ENCODE measurements at regions not wholly inside any gene's neighbourhood (a gene's known extent, or its start where the extent isn't known, plus 50 kb on each side); places are given as distances from the start of the nearest gene placed in this dataset.
A peak's percentile ranks its signal among the peaks of the same experiment; 100 is the strongest.

- no peak for DNase-seq (ENCODE audit: low read depth)
Observed at GRCh38 chrX:38887222-38887621, 86.0 kb downstream of the MID1IP1 start.

DNA sequence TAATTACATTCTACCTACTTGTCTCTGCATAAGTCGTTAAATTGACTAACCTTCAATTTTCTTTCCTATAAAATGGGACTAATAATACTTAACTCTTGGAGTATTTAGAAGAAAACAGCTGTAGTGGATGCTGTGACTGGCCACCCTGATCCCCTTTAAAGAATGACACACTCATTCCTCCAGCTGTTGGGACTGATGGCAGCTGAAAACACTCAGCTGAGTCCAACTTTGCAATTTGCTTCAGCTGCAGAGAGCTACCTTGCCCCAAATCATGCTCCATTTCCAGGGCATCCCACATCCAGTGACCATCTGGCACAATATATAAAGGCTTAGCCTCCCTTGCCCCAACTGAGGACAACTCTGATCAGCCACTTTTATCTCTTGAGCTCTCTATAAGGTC lies 89.1 kb downstream of the MID1IP1 start:
- DNase-seq (ENCODE audit: low read depth): no peak

GRCh38 chrX:38890963-38891362 lies 89.7 kb downstream of the MID1IP1 start:
- DNase-seq (ENCODE audit: low read depth): no peak

DNA sequence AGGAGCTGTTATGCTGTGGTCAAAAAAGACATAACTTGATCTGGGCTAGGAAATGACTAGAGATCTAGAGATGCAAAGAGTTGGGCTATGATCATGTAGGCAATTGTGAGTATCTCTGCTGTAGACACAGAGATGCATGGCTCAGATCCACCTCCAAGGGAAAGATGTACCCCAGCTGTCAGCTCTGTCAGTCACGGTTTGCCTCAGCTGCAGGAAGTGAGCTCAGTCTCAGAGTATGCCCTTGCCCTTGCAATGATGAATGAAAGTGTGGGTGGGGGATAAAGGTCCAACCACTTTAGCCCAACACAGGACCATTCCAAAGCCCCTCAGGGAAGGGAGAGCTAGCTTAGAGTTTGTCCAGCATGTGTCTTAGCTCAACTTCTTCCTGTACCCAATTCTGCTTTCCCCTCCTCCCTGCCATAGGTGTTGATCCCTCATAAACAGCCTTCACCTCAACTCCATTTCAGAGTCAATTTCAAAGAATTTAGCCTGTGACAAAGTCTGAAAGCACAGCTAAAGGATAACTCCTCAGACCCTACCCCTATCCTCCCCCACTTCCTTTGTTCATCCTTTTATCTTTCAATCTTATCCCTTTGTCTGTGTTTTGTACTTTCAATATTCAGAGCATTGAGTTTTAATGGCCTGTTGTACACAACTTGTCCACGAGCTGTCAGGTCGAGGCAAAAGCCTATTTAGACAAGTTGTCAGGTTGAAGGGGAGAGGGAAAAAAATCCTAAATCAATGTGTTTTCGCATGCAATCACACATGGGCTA lies 90.6 kb downstream of the MID1IP1 start:
- peak; percentile 45 for DNase-seq (ENCODE audit: low read depth)

GRCh38 chrX:38893441-38893840 lies 92.2 kb downstream of the MID1IP1 start:
- no peak for DNase-seq (ENCODE audit: low read depth)

GRCh38 chrX:38895775-38896174 lies 94.5 kb downstream of the MID1IP1 start:
- DNase-seq (ENCODE audit: low read depth): no peak

DNA sequence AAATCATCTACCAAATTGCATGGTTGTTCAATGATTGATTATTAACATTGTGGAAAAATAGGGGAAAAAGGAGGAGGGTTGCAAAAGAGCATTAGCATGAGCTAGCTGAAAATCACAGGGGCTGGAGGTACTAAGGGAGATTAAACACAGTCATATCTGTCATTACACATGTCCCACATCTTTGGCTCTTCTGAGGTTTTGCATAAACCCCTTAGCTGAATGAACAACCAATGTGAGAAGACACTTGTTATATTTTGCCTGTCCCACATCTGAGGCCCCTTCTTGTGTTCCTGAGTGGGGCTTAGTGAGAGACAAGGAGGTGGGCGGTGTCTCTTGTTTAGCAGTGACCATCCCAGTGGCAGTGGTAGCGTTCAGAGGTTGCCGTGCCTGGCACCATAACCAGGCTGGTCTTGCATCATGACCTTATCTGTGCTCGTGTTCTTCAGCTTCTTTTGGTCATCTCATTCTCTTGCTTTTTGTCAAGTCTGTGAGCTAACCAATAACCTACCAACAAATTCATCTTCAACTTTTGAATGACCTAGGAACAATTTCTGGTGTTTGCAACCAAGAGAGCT lies 95.6 kb downstream of the MID1IP1 start:
- DNase-seq (ENCODE audit: low read depth): no peak

- DNase-seq (ENCODE audit: low read depth): no peak
Observed at GRCh38 chrX:38898261-38898660, 97.0 kb downstream of the MID1IP1 start.

DNA sequence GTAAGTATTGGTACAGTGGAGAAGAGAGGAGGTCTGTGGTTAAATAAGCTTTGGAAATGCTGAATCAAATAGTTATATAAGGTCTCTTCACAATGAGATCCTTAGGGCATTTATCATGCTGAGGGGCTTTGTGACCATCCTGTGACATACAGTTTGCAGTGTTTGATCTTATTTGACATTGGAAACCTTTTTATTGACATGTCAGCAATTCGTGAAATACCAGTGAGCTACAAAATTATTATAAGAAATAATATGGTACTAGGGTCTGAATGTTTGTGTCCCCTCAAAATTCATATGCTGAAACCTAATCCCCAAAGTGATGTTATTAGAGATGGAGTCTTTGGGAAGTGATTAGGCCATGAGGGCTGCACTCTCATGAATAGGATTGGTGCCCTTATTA lies 98.4 kb downstream of the MID1IP1 start:
- DNase-seq (ENCODE audit: low read depth): no peak

DNA sequence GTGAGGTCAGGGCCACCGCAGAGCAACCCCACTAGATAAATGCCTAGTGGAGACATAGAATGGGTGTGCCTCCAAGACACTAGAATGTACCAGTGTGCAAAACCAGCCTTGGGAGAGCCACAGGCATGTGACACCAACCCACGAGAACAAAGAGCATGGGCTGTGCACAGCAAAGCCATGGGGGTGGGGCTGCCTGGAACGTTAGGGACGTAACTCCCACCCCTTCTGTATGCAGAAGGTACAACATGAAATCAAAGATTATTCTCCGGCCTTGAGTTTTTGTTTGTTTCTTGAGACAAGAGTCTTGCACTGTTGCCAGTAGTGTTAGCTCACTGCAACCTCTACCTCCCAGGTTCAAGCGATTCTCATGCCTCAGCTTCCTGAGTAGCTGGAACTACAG lies 99.5 kb downstream of the MID1IP1 start:
- DNase-seq (ENCODE audit: low read depth): no peak

DNA sequence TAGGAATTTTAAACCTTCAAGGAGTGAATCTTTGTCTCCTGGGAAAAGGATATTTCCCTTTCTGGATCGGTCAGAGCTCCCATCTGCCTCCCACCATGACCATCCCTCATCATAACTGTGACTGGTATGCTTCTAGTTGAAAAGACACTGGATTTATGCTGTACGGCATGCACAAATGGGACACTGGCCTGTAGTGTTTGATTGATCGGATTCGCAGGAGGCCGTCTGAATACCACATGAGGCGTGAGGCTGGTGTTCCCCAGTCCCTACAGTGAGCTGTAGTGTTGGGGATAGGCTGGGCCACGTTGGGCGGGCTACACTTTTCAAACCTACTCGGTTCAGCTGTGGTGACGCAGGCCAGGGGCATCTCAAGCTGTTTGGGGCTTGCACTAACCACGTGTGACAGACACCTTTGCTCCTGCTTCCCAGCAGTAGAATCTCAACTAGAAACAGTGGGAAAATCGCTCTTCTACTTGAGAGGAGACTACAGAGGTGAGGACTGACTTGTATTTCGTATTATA lies 101.8 kb downstream of the MID1IP1 start:
- no peak for DNase-seq (ENCODE audit: low read depth)

- DNase-seq (ENCODE audit: low read depth): no peak
Observed at GRCh38 chrX:38916801-38917200, 115.5 kb downstream of the MID1IP1 start.

DNA sequence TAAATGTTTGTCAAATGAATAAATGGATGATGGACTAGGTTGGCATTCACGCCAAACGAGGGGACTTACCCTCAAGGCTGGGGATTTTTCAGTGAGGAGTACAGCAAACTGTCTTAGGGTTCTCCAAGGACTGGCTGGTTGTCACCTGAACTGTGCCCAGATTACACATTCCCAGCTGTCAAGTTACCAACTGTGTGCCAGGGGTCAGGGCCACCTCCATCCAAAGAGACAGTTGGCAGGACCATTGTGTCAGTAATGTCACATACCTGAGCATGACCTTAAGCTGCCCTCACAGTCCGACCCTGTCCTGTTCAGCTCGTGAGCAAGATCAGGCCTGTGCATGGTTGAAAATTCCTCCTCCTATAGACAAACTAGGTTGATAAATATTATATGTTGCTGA lies 116.7 kb downstream of the MID1IP1 start:
- DNase-seq (ENCODE audit: low read depth): no peak

DNA sequence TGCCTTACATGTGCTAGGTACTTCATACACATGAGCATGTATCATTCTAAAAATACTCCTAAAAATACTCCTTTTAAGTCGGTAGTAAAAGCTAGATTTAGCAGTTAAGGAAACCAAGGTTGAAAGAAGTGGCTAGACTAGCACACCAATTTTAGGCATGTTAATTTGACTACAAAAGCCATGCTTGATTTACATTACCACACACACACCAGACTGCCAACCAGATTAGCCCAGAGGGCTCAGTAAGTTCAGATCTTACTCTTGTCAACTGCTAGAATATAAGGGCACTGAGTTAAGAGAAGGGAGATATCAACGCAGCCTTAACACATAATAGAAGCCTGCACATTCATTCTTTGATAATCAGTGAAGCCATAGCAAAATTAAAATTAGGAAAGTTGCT lies 117.9 kb downstream of the MID1IP1 start:
- no peak for DNase-seq (ENCODE audit: low read depth)

DNA sequence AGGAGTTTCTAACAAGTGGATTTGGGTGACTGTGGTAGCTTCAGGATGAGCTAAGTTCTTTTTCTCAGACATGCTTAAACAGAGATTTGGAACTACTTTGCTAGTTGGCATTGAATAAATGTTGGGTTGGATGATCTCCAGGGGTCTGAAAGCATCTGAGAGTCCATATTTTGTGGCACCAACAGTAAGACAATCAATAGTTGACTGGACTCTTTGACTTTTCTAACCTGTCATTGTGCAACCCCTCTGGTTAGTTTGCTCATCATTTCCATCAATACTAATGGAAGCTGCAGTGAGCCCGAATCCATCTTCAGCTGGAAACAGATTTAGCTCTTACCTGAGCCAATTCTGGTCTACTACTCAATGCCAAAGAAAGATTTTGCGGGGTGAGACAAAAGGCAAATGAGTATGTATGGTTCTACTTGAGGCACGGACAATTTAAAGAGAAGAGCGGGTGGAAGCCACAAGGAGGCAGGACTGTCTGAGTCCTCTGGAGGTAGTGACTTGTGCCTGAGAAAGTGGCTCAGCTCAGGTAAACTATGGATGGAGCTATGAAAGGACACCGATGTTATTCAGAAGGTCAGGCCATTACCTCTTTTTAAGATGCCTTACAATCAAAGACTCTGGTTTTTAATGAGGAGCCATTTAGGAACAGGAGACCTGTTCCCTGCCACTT lies 118.7 kb downstream of the MID1IP1 start:
- no peak for DNase-seq (ENCODE audit: low read depth)

DNA sequence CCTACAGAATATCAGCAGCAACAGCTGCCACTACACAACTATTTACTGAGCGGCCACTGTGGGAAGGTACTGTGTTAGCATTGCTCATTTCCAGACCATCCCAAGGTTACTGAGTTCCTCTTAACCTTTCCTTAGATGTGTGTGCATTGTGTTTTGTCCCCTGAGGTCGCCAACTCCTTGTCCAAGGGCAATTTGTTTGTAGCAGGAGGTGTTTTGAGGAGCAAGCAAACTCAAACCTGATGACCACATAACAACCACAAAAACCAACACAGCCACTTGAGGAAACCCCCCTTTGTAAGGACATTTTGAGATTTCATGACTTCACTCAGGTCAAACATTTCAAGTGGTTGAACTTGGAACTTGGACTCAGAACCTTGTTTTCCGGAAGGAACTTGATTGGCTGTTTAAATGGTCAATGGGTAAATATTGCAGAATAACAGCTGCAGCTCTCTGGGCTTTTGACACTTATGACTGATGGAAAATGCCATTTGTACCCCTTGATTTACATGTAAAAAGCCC lies 122.3 kb downstream of the MID1IP1 start:
- no peak for DNase-seq (ENCODE audit: low read depth)

DNA sequence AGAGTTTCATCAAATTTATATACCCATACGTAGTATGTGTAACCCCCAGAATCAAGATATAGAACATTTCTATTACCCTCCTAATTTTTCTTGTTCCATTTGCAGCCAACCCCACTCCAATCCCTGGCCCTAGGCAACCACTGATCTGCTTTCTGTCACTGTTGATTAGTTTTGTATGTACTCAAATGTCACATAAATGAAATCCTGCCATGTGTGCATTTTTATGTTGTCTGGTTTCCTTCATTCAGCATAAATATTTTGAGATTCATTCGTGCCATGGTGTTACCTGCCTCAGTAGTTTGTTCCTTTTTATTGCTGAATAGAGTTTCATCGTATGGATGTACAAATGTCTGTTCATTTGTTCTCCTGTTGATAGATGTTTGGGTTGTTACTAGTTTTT lies 126.3 kb downstream of the MID1IP1 start:
- no peak for DNase-seq (ENCODE audit: low read depth)

DNA sequence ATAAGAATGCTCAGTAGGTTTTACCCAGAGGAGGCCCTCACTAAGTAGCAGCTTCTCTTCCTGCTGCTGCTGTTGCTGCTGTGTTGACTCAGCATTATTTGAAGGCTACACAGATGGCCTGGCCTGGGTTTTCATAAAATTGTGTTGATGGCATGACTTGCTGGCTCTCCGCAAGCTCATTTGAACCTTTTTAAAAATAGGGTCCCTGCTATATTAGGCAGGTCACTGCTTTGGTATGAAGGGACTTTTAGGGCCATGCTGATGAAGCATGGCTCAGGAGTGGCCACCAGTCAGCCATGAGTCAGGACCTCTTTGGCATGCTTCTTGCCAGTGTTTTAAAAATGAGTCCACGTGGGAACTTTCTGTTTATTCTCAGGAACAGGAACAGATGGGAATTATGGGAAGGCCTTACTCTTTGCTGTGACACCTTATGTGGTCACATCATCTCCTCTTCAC lies 128.7 kb downstream of the MID1IP1 start:
- peak; percentile 73 for DNase-seq (ENCODE audit: low read depth)

- DNase-seq (ENCODE audit: low read depth): no peak
Observed at GRCh38 chrX:38930474-38930873, 129.2 kb downstream of the MID1IP1 start.

DNA sequence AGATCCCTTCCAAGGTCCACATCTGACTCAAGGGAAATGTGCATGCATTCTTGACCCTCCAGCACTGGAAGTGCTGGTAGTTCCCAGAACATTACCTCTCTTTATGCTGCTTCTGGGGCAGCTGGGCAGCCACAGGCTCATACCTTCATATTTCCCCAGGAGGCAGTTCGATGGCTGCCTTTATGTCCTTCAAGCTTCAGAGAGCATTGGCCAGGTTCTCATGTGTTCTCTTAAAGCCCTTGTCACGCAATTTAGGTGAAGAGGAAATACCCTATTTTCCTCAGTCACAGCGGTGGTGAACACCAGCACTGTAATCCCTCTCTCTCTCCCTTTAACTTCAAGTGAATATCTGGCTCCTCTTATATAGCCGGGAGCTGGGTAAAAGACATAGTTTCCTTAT lies 134.3 kb downstream of the MID1IP1 start:
- DNase-seq (ENCODE audit: low read depth): no peak

DNA sequence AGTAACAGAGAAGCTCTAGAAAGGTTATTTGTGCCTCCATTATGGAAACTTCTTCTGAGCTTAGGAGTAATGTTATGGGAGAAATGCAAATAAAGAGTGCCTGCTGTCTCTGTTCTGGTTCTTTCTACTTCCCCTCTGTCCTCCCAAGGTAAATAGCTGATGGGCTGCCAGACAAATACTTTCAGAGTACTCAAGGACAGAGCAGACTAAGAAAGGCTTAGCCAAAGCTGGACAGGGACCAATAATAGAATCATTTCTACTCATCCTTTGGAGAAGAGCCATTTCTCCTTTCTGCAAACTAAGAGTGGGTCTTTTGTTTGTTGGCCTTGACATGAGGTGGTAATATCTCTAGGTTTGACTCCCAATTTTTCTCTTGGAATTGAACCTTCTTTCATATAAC lies 136.1 kb downstream of the MID1IP1 start:
- DNase-seq (ENCODE audit: low read depth): no peak

- no peak for DNase-seq (ENCODE audit: low read depth)
Observed at GRCh38 chrX:38937926-38938325, 136.7 kb downstream of the MID1IP1 start.

GRCh38 chrX:38939067-38939466 lies 137.8 kb downstream of the MID1IP1 start:
- no peak for DNase-seq (ENCODE audit: low read depth)
